ENCODE measurements at regions not wholly inside any gene's neighbourhood (a gene's known extent, or its start where the extent isn't known, plus 50 kb on each side); places are given as distances from the start of the nearest gene placed in this dataset.
"Not testable (repeated sequence)": the region's sequence is repeated elsewhere in the genome, so short reads cannot be mapped to it uniquely, and the experiment has no call there.

DNA sequence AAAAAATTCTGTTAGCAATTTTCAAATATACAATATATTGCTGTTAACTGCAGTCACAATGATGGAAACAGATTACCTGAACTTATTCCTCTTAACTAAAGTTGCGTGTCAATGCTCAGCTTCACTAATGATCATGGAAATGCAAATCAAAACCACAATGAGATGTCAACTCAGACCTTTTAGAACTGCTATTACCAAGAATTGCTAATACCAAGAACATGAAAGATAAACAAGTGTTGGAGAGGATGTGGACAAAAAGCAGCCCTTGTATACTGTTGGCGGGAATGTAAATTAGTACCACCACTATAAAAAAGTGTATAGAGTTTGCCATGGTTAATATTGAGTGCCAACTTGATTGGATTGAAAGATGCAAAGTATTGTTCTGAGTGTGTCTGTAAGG lies 1409.7 kb upstream of the CDH18 start:
- Histone ChIP-seq H3K27ac (ENCODE audit: low read length, poor library complexity, severe bottlenecking) (no peak overlapping the region), H3K27me3 (ENCODE audit: control insufficient read depth in 1 of 2, insufficient read depth in 1 of 2, low read length in 2 of 2) (no peaks in the 10 kb centered on the region)
- 87% methylated on average over 2 of the region's 2 CpGs for WGBS

DNA sequence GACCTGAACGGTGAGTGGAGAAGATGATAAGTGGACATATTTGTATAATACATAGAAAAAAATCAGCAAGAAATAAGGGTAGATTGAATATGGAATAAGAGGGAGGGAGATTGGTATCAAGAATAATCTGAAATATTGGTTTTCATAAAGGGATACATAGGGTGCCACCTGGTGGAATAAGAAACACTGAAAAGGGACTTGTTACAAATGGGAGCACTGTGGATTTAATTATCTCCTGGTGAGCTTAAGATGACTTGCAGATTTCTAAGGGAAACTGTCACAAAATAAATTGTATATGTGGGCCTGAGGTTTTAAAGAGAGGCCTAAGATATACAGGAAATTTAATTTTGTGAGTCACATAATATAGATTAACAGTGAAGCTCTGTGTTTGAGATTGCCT lies 1403.5 kb upstream of the CDH18 start:
- no peaks in the 10 kb centered on the region for H3K9me3 ChIP-seq (ENCODE audit: control insufficient read depth, low read length)
- no peak for DNase-seq

More for the DNA sequence above, 1409.7 kb upstream of the CDH18 start:
- Histone ChIP-seq H3K9me3 (ENCODE audit: control insufficient read depth, low read length) (no peaks in the 10 kb centered on the region), H4K91ac (ENCODE audit: low read length) (no peak overlapping the region), H3K4me1 (ENCODE audit: control insufficient read depth, insufficient read depth, low read depth, low read length) (no peaks in the 10 kb centered on the region), H2AFZ (ENCODE audit: low read depth, low read length) (no peak overlapping the region), H2BK12ac (ENCODE audit: low read length in 2 of 2) (no peak overlapping the region), H3K9ac (ENCODE audit: low read length) (no peak overlapping the region), H3K4me3 (ENCODE audit: insufficient read depth in 1 of 2, low read depth in 1 of 2, low read length in 2 of 2) (no peak overlapping the region), H2AK5ac (ENCODE audit: low read length, severe bottlenecking) (no peak overlapping the region), H4K8ac (ENCODE audit: low read length) (no peak overlapping the region), H3K79me1 (replicated peaks; ENCODE audit: low read length, poor library complexity, severe bottlenecking) (no peaks in the 10 kb centered on the region), H3K23ac (ENCODE audit: low read length in 2 of 2) (no peak overlapping the region), H3K4ac (ENCODE audit: low read depth in 1 of 2, low read length in 2 of 2) (no peak overlapping the region), H3K4me2 (ENCODE audit: low read length, poor library complexity, severe bottlenecking) (no peak overlapping the region), H3K18ac (ENCODE audit: low read depth in 1 of 2, low read length in 2 of 2) (no peak overlapping the region), H3K36me3 (ENCODE audit: control insufficient read depth in 1 of 2, insufficient read depth in 2 of 2, low read depth in 1 of 2, low read length in 2 of 2) (no peaks in the 10 kb centered on the region), H2BK15ac (ENCODE audit: low read depth, poor library complexity, severe bottlenecking) (no peak overlapping the region), H2BK120ac (ENCODE audit: low read depth, low read length) (no peak overlapping the region), H3K14ac (ENCODE audit: low read length in 2 of 2) (no peak overlapping the region), H2BK5ac (ENCODE audit: low read depth, low read length, poor library complexity, severe bottlenecking) (no peak overlapping the region)
- DNase-seq, result no peak

DNA sequence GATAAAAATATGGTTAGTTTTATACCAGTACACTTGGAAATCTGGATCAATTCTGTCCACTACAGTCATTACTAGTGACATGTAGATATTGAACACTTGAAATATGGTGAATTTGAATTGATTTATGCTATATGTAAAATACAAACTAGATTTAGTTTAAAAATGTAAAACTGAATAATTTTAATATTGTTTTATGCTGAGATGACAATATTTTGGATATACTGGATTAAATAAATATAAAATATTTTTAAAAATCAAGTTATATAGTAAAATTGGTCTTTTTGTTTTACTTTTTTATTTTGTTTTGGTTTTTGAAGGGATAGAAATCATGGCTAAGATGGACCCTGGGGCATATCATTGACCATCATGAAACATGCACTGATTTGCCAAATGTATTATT lies 1372.8 kb upstream of the CDH18 start:
- H3K27ac ChIP-seq (ENCODE audit: low read length, poor library complexity, severe bottlenecking); H3K27me3 ChIP-seq (ENCODE audit: control insufficient read depth in 1 of 2, insufficient read depth in 1 of 2, low read length in 2 of 2); H2BK5ac ChIP-seq (ENCODE audit: low read depth, low read length, poor library complexity, severe bottlenecking); H3K23ac ChIP-seq (ENCODE audit: low read length in 2 of 2); H2AK5ac ChIP-seq (ENCODE audit: low read length, severe bottlenecking); H2BK120ac ChIP-seq (ENCODE audit: low read depth, low read length); H2BK12ac ChIP-seq (ENCODE audit: low read length in 2 of 2); H3K79me1 ChIP-seq (replicated peaks; ENCODE audit: low read length, poor library complexity, severe bottlenecking); H2BK15ac ChIP-seq (ENCODE audit: low read depth, poor library complexity, severe bottlenecking); H2AFZ ChIP-seq (ENCODE audit: low read depth, low read length); H3K9ac ChIP-seq (ENCODE audit: low read length); H3K18ac ChIP-seq (ENCODE audit: low read depth in 1 of 2, low read length in 2 of 2); H3K36me3 ChIP-seq (ENCODE audit: control insufficient read depth in 1 of 2, insufficient read depth in 2 of 2, low read depth in 1 of 2, low read length in 2 of 2); H3K4me3 ChIP-seq (ENCODE audit: insufficient read depth in 1 of 2, low read depth in 1 of 2, low read length in 2 of 2); H3K4me2 ChIP-seq (ENCODE audit: low read length, poor library complexity, severe bottlenecking); H3K4me1 ChIP-seq (ENCODE audit: control insufficient read depth, insufficient read depth, low read depth, low read length); DNase-seq; H4K91ac ChIP-seq (ENCODE audit: low read length); H4K8ac ChIP-seq (ENCODE audit: low read length); H3K4ac ChIP-seq (ENCODE audit: low read depth in 1 of 2, low read length in 2 of 2); H3K9me3 ChIP-seq (ENCODE audit: control insufficient read depth, low read length); H3K14ac ChIP-seq (ENCODE audit: low read length in 2 of 2): not testable (repeated sequence)

More for the DNA sequence above, 1403.5 kb upstream of the CDH18 start:
- Histone ChIP-seq H4K91ac (ENCODE audit: low read length) (no peak overlapping the region), H3K18ac (ENCODE audit: low read depth in 1 of 2, low read length in 2 of 2) (no peak overlapping the region), H3K27ac (ENCODE audit: low read length, poor library complexity, severe bottlenecking) (no peak overlapping the region), H2BK5ac (ENCODE audit: low read depth, low read length, poor library complexity, severe bottlenecking) (no peak overlapping the region), H3K79me1 (replicated peaks; ENCODE audit: low read length, poor library complexity, severe bottlenecking) (no peaks in the 10 kb centered on the region), H2AFZ (ENCODE audit: low read depth, low read length) (no peak overlapping the region), H3K4ac (ENCODE audit: low read depth in 1 of 2, low read length in 2 of 2) (no peak overlapping the region), H3K9ac (ENCODE audit: low read length) (no peak overlapping the region), H3K23ac (ENCODE audit: low read length in 2 of 2) (no peak overlapping the region), H2BK120ac (ENCODE audit: low read depth, low read length) (no peak overlapping the region), H3K4me3 (ENCODE audit: insufficient read depth in 1 of 2, low read depth in 1 of 2, low read length in 2 of 2) (no peak overlapping the region), H3K27me3 (ENCODE audit: control insufficient read depth in 1 of 2, insufficient read depth in 1 of 2, low read length in 2 of 2) (no peaks in the 10 kb centered on the region), H2BK15ac (ENCODE audit: low read depth, poor library complexity, severe bottlenecking) (no peak overlapping the region), H3K14ac (ENCODE audit: low read length in 2 of 2) (no peak overlapping the region), H2BK12ac (ENCODE audit: low read length in 2 of 2) (no peak overlapping the region), H3K4me1 (ENCODE audit: control insufficient read depth, insufficient read depth, low read depth, low read length) (no peaks in the 10 kb centered on the region), H4K8ac (ENCODE audit: low read length) (no peak overlapping the region), H3K36me3 (ENCODE audit: control insufficient read depth in 1 of 2, insufficient read depth in 2 of 2, low read depth in 1 of 2, low read length in 2 of 2) (no peaks in the 10 kb centered on the region), H2AK5ac (ENCODE audit: low read length, severe bottlenecking) (no peak overlapping the region), H3K4me2 (ENCODE audit: low read length, poor library complexity, severe bottlenecking) (no peak overlapping the region)
- WGBS, result 83% methylated on average over 1 of the region's 1 CpG

DNA sequence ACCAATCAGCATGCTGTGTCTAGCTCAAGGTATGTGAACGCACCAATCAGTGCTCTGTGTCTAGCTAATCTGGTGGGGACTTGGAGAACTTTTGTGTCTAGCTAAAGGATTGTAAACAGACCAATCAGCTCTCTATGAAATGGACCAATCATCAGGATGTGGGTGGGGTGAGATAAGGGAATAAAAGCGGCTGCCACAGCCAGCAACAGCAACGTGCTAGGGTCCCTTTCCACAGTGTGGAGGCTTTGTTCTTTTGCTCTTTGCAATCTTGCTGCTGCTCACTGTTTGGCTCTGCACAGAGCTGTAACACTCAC lies 1353.9 kb upstream of the CDH18 start:
- H4K91ac ChIP-seq (ENCODE audit: low read length); DNase-seq; H2BK5ac ChIP-seq (ENCODE audit: low read depth, low read length, poor library complexity, severe bottlenecking); H2BK120ac ChIP-seq (ENCODE audit: low read depth, low read length); H3K4me1 ChIP-seq (ENCODE audit: control insufficient read depth, insufficient read depth, low read depth, low read length); H4K8ac ChIP-seq (ENCODE audit: low read length); H3K27me3 ChIP-seq (ENCODE audit: control insufficient read depth in 1 of 2, insufficient read depth in 1 of 2, low read length in 2 of 2); H3K4me3 ChIP-seq (ENCODE audit: insufficient read depth in 1 of 2, low read depth in 1 of 2, low read length in 2 of 2); H3K9me3 ChIP-seq (ENCODE audit: control insufficient read depth, low read length); H3K79me1 ChIP-seq (replicated peaks; ENCODE audit: low read length, poor library complexity, severe bottlenecking); H3K4ac ChIP-seq (ENCODE audit: low read depth in 1 of 2, low read length in 2 of 2); H3K18ac ChIP-seq (ENCODE audit: low read depth in 1 of 2, low read length in 2 of 2); H3K23ac ChIP-seq (ENCODE audit: low read length in 2 of 2); H3K27ac ChIP-seq (ENCODE audit: low read length, poor library complexity, severe bottlenecking); H2BK15ac ChIP-seq (ENCODE audit: low read depth, poor library complexity, severe bottlenecking); H3K36me3 ChIP-seq (ENCODE audit: control insufficient read depth in 1 of 2, insufficient read depth in 2 of 2, low read depth in 1 of 2, low read length in 2 of 2); H2AK5ac ChIP-seq (ENCODE audit: low read length, severe bottlenecking); H2BK12ac ChIP-seq (ENCODE audit: low read length in 2 of 2); H3K14ac ChIP-seq (ENCODE audit: low read length in 2 of 2); H3K9ac ChIP-seq (ENCODE audit: low read length); H3K4me2 ChIP-seq (ENCODE audit: low read length, poor library complexity, severe bottlenecking); H2AFZ ChIP-seq (ENCODE audit: low read depth, low read length): not testable (repeated sequence)
- WGBS, result 86% methylated on average over 2 of the region's 3 CpGs
